HG03045 (cell line): ENCODE measurements at regions not wholly inside any gene's neighbourhood (a gene's known extent, or its start where the extent isn't known, plus 50 kb on each side); places are given as distances from the start of the nearest gene placed in this dataset.
"Not testable (repeated sequence)": the region's sequence is repeated elsewhere in the genome, so short reads cannot be mapped to it uniquely, and the experiment has no call there.

Source experiments
- ATAC-seq: cut with Tn5 transposase; IDR thresholded peaks from one replicate; pipeline ENCODE4 v1.9.1; 2021; ENCODE audit warnings: mild to moderate bottlenecking, moderate library complexity; ENCODE audit not compliant: unreplicated experiment

- ATAC-seq: no peak
These were observed 528.5 kb upstream of the CRIM1 start for GRCh38 chr2:35827086-35827485.

DNA sequence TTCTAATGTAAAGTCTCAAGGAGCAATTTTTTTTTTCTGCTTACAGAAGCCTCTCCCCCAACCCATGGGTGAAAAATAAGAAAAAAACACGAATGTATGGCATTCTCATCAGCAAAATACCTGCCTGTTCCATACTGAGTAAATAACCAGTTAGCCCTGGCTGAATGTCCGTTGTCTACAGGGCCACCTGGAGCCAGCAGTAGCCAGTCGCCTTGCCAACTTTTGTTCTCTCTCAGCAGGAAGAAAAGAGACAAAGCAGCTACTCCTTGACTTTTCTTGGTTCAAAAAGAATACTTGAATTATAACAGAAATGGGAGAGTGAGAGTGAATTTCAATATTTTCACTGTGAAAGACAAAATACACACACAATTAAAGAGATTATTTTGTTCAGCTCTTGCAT, 532.9 kb upstream of the CRIM1 start:
- no peak for ATAC-seq

- no peak for ATAC-seq
These were observed 533.9 kb upstream of the CRIM1 start for GRCh38 chr2:35821675-35822074.

GRCh38 chr2:35820391-35820790, 535.2 kb upstream of the CRIM1 start:
- ATAC-seq: no peak

DNA sequence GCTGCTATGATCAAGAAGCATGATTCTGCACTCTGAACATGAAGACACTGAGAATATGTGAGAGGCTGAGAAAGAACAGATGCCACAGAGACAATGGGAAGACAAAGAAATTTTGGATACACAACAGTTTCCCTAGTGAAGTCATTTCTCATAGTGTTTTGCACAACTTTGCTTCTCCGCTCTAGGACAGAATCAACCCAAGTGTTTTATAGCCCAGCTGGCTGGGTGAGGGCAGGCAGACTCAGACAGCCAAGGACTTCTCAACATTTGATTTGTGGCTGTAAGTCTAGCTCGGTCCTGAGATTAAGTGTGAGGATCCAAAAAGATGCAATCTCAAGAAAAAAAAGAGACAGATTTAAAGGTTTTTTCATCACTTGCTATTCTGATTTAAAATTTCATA, 536.5 kb upstream of the CRIM1 start:
- no peak for ATAC-seq

GRCh38 chr2:35818359-35818758, 537.2 kb upstream of the CRIM1 start:
- ATAC-seq: not testable (repeated sequence)

DNA sequence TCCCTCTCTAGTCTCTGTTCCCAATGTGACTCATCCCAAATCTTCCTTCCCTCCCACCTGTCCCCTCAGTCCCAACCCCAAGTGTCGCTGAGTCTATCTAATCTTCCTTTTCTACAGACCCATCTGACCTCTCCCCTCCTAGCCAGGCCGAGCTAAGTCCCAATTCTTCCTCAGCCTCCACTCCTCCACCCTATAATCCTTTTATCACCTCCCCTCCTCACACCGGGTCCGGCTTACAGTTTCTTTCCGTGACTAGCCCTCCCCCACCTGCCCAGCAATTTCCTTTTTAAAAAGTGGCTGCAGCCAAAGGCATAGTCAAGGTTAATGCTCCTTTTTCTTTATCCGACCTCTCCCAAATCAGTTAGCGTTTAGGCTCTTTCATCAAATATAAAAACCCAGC, 541.0 kb upstream of the CRIM1 start:
- ATAC-seq: not testable (repeated sequence)

DNA sequence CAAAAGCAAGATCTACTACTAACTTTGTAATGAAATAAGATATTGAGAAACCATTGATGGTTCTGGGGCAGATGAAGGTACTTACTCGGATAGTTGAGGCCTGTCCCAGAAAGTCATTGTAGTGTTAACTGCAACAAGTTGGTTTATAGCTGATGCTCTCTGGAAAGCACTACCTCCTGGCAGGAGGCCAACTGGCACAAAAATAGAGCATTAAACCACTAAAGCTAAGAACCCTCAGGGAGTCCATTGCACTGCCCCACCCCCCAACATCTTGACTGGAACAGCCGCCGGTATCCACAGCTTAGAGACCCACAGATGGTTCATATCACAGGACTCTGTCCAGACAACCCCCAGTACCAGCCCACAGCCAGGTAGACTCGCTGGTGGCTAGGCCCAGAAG, 552.5 kb upstream of the CRIM1 start:
- ATAC-seq: no peak

DNA sequence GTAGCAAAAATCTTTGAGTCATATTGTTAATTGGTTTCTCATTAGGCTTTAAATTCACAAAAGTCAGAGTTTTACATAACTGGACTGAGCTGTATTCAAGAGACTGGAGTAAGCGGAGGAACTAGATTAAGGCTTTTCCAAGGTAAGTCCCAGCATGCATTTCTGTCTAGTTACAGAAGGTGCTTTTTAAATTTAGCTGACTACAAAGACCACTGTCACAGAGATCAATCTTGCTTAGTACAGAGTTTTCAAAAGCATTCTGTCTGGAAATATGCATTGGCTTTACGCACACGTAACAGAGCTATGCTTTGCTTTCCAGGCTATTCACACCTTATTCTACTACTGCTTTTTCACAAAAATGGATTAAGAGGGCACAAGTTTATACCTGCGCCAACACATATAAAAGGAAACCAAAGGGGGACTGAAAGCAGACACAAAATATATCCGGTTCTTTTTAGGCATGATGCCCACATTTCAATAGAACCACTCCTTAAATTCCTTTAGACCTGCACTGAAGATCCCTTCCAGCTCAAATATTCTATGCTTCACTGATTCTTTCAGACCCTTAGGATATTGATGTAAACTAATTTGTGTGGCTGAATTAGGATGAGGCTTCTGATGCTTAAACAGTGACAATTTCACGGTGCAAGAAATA, 560.7 kb upstream of the CRIM1 start:
- ATAC-seq: no peak

- no peak for ATAC-seq
These were observed 565.3 kb upstream of the CRIM1 start for GRCh38 chr2:35790292-35790691.

- ATAC-seq: no peak
These were observed 567.0 kb upstream of the CRIM1 start for GRCh38 chr2:35788543-35788942.

- ATAC-seq: no peak
These were observed 568.1 kb upstream of the CRIM1 start for GRCh38 chr2:35787302-35788031.

DNA sequence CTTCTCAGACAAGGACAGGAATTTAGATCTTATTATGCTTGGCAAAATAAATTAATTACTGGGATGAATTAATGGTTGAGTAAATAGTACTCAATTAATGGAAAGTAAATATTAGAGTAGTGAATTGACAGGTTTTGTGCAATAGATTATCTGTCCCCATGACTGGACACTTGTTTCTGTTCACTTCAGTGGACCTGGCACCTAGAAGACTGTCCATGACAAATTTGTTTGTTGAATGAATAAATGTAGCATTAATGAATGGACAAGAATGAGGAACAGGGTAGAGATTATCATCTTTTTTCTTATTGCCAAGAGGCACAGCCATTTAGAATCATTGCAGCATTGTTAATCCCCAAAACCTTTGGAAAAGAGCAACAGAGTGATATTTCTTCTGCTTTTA, 570.0 kb upstream of the CRIM1 start:
- no peak for ATAC-seq

DNA sequence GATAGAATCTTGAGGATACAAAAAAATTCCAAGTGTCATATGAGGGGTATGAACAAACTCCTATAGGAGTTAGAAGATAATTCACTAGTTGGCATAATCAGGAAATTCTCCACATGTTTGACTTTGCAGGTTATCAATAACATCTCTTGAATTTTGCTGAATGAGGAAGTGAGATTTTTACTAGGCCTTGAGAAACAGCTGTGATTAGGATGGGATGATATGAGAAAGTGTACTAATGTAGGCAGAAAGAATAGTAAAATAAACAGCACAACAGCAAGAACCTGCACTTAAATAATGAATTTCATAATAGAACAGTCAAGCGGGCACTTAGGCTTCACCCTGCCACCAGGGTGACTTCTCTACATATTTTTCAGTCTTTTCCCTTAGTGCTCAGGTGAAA, 570.8 kb upstream of the CRIM1 start:
- no peak for ATAC-seq

- no peak for ATAC-seq
These were observed 571.9 kb upstream of the CRIM1 start for GRCh38 chr2:35783723-35784122.

DNA sequence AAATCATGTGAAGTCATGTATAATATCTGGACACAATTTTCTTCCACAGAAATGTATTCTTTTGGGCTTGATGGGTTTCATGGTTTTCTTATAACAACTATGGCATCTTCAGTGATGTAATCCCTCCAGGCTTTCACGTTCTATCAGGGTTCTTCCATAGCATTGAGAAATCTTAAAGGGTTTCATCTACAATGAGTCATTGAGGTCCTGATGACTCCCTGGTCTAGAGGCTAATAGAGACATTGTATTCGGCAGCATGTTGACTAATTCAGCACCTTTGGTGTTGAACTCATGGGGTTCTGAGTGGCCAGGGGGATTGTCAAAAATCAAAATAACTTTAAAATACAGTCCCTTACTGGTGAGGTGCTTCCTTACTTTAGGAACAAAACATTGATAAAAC, 614.0 kb upstream of the CRIM1 start:
- no peak for ATAC-seq

- no peak for ATAC-seq
These were observed 623.9 kb upstream of the CRIM1 start for GRCh38 chr2:35731674-35732073.

- no peak for ATAC-seq
These were observed 640.7 kb upstream of the CRIM1 start for GRCh38 chr2:35714883-35715282.

- ATAC-seq: no peak
These were observed 647.1 kb upstream of the CRIM1 start for GRCh38 chr2:35708411-35708923.

DNA sequence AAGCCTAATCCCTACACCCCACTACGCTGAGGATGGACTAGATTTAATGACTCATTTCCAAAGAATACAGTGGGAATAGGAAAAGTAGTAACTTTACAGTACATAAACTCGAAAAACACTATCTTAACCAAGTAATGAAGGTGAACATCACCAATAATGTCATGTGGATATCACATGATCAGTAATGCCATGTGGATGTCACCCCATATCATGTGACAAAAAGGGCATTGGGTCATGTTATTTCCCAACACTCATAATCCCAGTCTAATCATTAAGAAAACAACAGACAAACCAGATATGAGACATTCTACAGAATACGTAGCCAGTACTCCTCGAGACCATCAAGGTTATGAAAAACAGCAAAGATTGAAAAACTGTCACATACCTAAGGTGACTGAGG, 667.3 kb upstream of the CRIM1 start:
- ATAC-seq: no peak

DNA sequence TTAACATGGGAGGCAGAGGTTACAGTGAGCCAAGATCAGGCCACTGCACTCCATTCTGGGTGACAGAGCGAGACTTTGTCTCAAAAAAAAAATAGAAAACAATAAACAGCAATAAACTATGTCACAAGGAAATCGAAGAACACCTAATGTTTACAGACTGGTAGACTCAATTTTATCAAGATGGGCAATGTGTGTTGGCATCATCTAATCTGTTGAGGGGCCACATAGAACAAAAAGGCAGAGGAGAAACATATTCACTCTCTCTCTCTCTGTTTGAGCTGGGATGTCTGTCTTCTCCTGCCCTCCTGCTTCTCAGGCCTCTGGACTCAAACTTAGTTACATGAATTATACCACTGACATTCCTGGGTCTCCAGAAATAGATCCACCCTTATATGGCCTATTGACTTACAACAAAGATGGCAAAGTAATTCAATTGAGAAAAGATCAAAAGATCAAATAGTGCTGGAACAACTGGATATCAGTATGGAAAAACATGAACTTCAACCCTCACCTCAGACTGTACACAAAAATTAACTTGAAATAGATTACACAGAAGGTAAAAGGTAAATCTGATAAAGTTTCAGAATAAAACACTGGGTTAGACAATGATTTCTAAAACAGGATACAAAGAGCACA, 703.8 kb upstream of the CRIM1 start:
- no peak for ATAC-seq

DNA sequence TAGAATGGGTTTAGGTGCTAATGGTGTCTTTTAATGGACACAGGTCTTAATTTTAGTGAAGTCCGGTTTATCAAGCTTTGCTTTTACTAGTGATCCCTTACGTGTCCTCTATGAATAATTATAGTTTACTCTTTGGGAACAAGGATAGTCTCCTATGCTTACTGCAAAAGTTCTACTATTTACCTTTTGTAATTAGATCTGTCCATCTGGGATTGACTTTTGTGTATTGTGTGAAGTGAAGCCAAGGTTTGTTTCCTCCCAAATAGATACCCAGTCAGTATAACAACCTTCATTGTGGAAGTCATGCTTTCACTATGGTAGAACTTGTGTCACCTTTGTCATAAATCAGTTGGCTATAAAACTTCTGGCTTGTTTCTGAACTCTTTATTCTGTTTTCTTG, 740.9 kb upstream of the CRIM1 start:
- ATAC-seq: no peak
